ENCODE measurements at regions not wholly inside any gene's neighbourhood (a gene's known extent, or its start where the extent isn't known, plus 50 kb on each side); places are given as distances from the start of the nearest gene placed in this dataset.

GRCh38 chr18:10266334-10266590, 188.2 kb upstream of the APCDD1 start:
- TF ChIP-seq ZNF274 (IDR thresholded peaks at IDR 0.05; ENCODE audit: low read depth, low read length) (no peak), YY1 (IDR thresholded peaks at IDR 0.05; ENCODE audit: insufficient read depth, insufficient read length) (no peak), SUZ12 (IDR thresholded peaks at IDR 0.05; ENCODE audit: extremely low read depth, insufficient read depth, insufficient read length) (no peak)
